Cardiac fibroblast (primary cell): ENCODE measurements at regions not wholly inside any gene's neighbourhood (a gene's known extent, or its start where the extent isn't known, plus 50 kb on each side); places are given as distances from the start of the nearest gene placed in this dataset.
"Not testable (repeated sequence)": the region's sequence is repeated elsewhere in the genome, so short reads cannot be mapped to it uniquely, and the experiment has no call there.

Experiments
- DNase-seq, 2 donors: peaks; one replicate each; pipeline versions ENCODE4 v3.0.0 to v3.0.0-alpha.2; 2010; ENCODE audit warnings: low read depth in 2 of 2
- H3K4me3 ChIP-seq, 2 donors: replicated peaks in 1 of 2; 1 replicate in 1 of 2; 2 replicates in 1 of 2; pipeline ENCODE4 v1.5.1; 2011; ENCODE audit warnings: low read depth in 2 of 2, low read length in 2 of 2, mild to moderate bottlenecking in 2 of 2, moderate library complexity in 1 of 2
- TF ChIP-seq, protein P1 (sequence below): IDR thresholded peaks from one replicate; pipeline ENCODE4 v1.5.1; 2011; ENCODE audit warnings: low read depth, mild to moderate bottlenecking, low read length, inconsistent platforms

DNA sequence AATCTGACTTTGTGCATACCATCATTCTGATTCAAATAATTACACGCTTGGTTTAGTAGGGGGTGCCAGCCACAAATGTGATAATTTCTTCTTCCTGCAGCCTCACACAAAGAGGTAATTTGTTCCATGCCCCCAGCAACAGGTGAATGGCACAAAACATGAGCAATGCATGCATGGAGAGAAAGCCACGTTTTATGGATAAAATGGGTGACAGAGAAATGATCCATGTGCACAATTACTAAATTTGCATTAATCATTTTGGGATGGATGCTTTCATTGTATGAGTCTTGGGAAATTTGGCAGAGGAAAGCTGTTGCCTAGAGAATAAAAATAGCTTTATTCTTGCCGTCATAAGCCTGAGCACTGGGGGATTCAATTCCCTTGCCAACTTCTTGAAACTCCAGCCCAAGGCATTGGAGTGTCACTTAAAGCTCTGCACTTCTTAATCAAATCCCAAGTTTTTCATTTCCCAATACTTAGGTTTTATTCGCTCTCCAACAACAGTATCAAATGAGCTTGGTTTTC, 411.6 kb downstream of the GBE1 start:
- TF ChIP-seq, protein P1, sequence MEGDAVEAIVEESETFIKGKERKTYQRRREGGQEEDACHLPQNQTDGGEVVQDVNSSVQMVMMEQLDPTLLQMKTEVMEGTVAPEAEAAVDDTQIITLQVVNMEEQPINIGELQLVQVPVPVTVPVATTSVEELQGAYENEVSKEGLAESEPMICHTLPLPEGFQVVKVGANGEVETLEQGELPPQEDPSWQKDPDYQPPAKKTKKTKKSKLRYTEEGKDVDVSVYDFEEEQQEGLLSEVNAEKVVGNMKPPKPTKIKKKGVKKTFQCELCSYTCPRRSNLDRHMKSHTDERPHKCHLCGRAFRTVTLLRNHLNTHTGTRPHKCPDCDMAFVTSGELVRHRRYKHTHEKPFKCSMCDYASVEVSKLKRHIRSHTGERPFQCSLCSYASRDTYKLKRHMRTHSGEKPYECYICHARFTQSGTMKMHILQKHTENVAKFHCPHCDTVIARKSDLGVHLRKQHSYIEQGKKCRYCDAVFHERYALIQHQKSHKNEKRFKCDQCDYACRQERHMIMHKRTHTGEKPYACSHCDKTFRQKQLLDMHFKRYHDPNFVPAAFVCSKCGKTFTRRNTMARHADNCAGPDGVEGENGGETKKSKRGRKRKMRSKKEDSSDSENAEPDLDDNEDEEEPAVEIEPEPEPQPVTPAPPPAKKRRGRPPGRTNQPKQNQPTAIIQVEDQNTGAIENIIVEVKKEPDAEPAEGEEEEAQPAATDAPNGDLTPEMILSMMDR, result no peak
- no peak for DNase-seq
- no peak overlapping the region for H3K4me3 ChIP-seq

- TF ChIP-seq, protein P1, result peak; percentile 66
- H3K4me3 ChIP-seq, result no peak overlapping the region
- peak; percentile 7 to 46 for DNase-seq
Observed at GRCh38 chr3:81339040-81339845, 422.2 kb downstream of the GBE1 start.

DNA sequence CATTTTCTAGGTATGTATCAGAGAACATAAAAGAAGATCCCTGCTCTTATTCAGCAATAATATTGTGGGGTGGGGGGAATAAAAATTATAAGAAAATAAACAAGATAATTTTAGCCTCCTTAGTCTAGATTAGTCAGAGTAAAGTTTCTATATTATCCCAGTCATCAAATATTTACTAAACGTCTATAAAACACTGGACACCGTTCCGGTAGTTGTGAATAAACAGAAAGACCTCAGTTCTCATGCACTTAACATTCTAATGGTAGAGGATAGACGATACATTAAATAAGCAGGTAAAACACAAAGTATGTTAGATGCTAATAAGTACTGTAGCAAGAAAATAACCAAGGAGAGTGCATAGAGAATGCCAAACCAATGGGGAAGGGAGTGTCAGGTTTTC, 425.0 kb downstream of the GBE1 start:
- no peak for DNase-seq
- H3K4me3 ChIP-seq, result no peak overlapping the region
- TF ChIP-seq, protein P1, result no peak

- DNase-seq, result not testable (repeated sequence)
Observed at GRCh38 chr3:81329835-81330234, 431.6 kb downstream of the GBE1 start.

DNA sequence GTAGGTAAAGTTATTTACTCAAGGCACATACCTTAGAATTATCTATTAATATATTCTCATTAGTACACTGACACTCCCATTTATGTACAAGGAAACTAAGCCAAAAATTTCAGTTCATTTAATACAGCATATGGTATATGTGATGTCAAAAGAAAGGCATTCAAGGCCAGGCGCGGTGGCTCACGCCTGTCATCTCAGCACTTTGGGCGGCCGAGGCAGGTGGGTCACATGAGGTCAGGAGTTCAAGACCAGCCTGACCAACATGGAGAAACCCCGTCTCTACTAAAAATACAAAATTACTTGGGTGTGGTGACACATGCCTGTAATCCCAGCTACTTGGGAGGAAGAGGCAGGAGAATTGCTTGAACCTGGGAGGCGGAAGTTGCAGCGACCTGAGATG, 435.2 kb downstream of the GBE1 start:
- H3K4me3 ChIP-seq, result no peak overlapping the region
- TF ChIP-seq, protein P1, result no peak
- no peak for DNase-seq

More at GRCh38 chr3:81329835-81330234, 431.6 kb downstream of the GBE1 start:
- not testable (repeated sequence) for H3K4me3 ChIP-seq

DNA sequence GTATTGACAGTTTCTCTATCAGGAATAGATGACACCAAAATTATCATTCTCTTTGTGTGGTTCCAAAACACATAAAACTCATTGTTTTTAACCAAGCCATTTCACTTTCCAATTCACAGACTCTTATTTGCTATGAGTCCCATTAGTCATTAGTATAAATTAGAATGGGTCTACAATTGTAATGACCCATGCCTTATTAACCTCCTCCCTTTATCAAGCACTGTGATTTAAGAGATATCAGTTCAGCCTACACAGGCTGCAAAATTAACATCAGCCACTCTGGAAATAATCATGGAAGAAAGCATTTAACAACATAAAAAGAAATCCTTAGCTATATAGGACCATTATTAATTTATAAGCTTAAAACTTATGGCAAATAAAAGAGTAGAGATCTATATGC, 440.6 kb downstream of the GBE1 start:
- TF ChIP-seq, protein P1, result no peak
- no peak overlapping the region for H3K4me3 ChIP-seq
- no peak for DNase-seq

GRCh38 chr3:81315030-81315429, 446.4 kb downstream of the GBE1 start:
- no peak for DNase-seq
- TF ChIP-seq, protein P1, result no peak
- no peak overlapping the region for H3K4me3 ChIP-seq
